Heart left ventricle (tissue), 13 donors: ENCODE measurements at regions not wholly inside any gene's neighbourhood (a gene's known extent, or its start where the extent isn't known, plus 50 kb on each side); places are given as distances from the start of the nearest gene placed in this dataset.

Experiments used
- CTCF ChIP-seq, 12 donors: fragments of 200-600 bp; sonication (generic) in 4 of 12; IDR thresholded peaks; one replicate each; pipeline versions ENCODE4 v1.5.0 to v1.8.0; 2018 to 2022; ENCODE audit warnings: antibody characterized with exemption in 12 of 12, mild to moderate bottlenecking in 5 of 12
- POLR2A ChIP-seq, 2 donors: fragments of 450-650 bp; IDR thresholded peaks; one replicate each; pipeline ENCODE4 v1.6.1; 2017; ENCODE audit warnings: antibody characterized with exemption in 2 of 2, mild to moderate bottlenecking in 2 of 2, moderate library complexity in 2 of 2
- donor health status: ischemic (EF 13 %, LVEDD 7.1; RV severe dilation, severe dysfunction).
- donor health status: DM: no; HTN: yes; CAD: no.
- donor health status: DM: no; HTN: no; CAD: no.
- donor health status: ischemic (EF 25% LVEDD 6.9; RV normal size, moderate dysfunction).
- donor health status: ischemic (EF 25% LVEDD 5.7; RV mildly dilated, moderate dysfunction).
- donor health status: ischemic (EF 35%, LVEDD 5.7; RV mildly dilated, moderate dysfunction).
- donor health status: nonischemic (EF 11% LVEDD 7.7; RV severe dilation, severe dysfunction).
- donor health status: DM: yes; HTN: yes; CAD: no.
- donor health status: PGD.
- donor health status: ischemic (EF 29% LVEDD 5.4; RV normal size, mild dysfunction).
- donor health status: nonischemic (EF 23%, LVEDD 6.1; RV moderate dilation, normal function).

- no peak for TF ChIP-seq CTCF (IDR thresholded peaks at IDR 0.05)
- no peak for TF ChIP-seq POLR2A (IDR thresholded peaks at IDR 0.05)
Measured at GRCh38 chr4:136156947-136157346, 1375.3 kb downstream of the PCDH18 start.
